GM13976 (cell line): ENCODE measurements at regions not wholly inside any gene's neighbourhood (a gene's known extent, or its start where the extent isn't known, plus 50 kb on each side); places are given as distances from the start of the nearest gene placed in this dataset.

Experiments
- DNase-seq: peaks from one replicate; pipeline ENCODE4 v3.0.0; 2012; ENCODE audit warnings: low spot score
- in situ Hi-C: fragments of 300-500 bp; cut with MboI; formaldehyde crosslinking; loops from one replicate; pipeline ENCODE4 v1.12.0; 2022; ENCODE audit warnings: low sequenced_read_pairs, mixed read lengths, inconsistent platforms; ENCODE audit not compliant: unreplicated experiment
- TF ChIP-seq, protein P1 (sequence below): IDR thresholded peaks from 2 replicates; pipeline ENCODE4 v1.5.1; 2012; ENCODE audit warnings: borderline replicate concordance, mild to moderate bottlenecking; ENCODE audit not compliant: insufficient read depth; ENCODE audit errors: extremely low read depth, missing control alignments, control extremely low read depth

DNA sequence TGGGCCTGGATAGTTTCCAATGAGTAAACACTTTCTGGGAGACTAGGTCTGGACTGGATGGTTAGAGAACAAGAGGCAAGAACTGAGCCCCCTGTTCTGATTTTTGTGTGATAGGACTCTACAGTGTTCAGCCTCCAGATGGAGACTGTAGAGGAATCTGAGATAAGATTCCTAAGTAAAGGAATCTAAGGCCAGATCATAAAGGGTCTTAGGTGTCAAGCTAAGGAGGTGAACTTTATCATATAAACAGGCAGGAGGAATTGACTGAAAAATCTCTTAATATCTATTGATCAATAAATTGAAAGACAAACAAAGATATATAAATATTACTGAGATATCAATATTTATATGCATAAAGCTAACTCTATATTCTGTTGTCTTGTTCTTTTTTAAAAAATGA, 449.1 kb upstream of the DAB1 start:
- in situ Hi-C loops: no loop called here
- no peak for DNase-seq
- TF ChIP-seq, protein P1, sequence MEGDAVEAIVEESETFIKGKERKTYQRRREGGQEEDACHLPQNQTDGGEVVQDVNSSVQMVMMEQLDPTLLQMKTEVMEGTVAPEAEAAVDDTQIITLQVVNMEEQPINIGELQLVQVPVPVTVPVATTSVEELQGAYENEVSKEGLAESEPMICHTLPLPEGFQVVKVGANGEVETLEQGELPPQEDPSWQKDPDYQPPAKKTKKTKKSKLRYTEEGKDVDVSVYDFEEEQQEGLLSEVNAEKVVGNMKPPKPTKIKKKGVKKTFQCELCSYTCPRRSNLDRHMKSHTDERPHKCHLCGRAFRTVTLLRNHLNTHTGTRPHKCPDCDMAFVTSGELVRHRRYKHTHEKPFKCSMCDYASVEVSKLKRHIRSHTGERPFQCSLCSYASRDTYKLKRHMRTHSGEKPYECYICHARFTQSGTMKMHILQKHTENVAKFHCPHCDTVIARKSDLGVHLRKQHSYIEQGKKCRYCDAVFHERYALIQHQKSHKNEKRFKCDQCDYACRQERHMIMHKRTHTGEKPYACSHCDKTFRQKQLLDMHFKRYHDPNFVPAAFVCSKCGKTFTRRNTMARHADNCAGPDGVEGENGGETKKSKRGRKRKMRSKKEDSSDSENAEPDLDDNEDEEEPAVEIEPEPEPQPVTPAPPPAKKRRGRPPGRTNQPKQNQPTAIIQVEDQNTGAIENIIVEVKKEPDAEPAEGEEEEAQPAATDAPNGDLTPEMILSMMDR: no peak

DNA sequence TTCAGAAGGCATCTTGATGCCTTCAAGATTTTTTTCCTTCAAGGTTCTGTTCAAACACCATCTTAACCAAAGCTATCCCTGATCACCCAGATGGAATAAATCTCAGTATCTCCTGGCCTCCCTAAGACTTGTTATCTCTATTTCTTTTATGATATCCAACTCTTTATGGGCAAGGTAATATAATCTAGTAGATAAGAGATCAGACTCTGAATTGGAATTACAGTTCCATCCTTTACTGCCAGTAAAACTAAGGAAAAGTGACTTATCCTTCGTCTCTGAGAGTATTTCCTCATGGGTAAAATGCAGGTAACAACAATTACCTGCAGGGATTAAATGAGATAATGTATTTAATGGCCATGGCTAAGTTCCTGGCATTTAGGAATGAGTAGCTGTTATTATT, 445.0 kb upstream of the DAB1 start:
- DNase-seq: no peak
- TF ChIP-seq, protein P1: no peak
- in situ Hi-C loops: no loop called here

DNA sequence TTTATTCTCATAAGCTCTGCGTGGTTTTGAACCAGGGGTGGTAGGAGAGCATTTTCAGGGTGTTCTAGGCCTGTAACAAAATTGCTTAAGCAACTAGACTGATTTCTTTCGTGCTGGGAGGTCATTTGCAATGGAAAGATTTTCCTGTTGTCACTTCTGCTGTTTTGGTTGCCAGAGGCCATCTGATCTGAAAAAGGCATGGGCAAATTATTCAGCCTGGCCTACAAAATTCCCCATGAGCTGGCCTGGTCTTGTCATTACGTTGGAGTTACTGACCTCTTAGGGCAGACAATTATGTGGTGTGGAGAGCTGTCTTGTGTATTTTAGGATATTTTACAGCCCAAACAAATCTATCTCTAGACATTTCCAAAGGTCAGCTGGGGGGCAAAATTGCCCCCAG, 444.4 kb upstream of the DAB1 start:
- no peak for DNase-seq
- in situ Hi-C loops: no loop called here

DNA sequence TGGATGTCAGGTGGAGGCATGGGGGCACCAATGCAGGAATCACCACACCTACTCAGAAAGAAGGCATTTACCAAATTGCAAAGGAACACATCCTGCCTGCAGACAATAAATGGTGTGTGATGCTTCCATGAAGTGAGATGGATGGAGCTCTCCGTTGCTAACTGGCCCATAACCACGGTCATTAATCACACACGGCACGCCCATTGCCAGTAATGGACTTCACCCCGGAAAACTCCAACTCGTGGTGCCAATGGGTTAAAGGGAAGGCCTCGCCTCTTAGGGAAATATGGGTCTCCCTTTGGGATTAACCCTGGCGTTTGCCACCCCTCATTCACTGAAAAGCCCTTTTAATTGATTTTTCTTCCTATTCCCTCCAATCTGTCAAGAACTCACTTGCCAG, 443.1 kb upstream of the DAB1 start:
- in situ Hi-C loops: no loop called here
- TF ChIP-seq, protein P1: no peak
- no peak for DNase-seq

More for the DNA sequence above, 444.4 kb upstream of the DAB1 start:
- TF ChIP-seq, protein P1: no peak

DNA sequence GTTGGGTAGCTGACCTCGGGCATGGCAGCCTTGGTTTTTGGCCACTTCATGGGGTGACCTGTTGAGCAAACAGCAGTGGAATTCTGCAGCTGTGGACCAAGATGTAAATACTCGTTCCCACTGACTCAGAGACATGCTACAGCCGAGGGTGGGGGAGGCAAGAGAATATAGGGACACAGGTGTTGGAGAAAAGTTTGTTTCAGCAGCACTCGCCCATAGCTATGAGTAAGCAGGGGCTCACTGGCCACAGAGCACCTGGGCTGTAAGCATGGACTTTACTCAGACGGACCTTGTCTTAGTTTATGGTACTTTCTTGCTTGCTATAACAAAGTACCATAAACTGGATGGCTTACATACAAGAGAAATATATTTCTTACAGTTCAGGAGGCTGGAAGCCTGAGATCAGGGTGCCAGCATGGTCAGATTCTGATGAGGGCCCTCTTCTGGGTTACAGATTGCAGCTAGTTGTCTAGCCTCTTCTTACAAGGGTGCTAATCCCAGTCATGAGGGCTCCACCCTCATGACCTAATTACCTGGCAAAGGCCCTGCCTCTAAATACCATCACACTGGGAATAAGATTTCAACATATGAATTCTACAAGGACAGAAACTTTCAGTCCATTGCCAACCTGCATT, 437.2 kb upstream of the DAB1 start:
- in situ Hi-C loops: no loop called here
- TF ChIP-seq, protein P1: no peak
- no peak for DNase-seq

DNA sequence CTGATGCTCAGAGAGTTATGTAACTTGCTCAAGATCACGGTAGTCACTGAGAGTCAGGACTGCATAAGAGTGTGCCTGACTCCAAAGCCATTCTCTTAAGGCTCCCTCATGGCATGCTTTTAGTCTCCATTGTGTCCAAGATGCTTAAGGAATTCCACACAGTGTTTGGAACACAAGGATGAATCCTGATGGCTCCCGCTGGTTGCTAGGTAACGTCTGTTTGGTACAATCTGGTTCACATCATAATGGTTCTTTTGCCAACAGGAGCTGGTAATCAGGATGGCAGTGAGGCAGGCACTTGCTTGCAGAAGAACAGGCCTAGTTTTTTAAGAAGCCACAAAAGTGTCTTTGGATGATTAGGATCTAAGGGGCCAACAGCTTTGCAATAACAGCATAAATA, 436.5 kb upstream of the DAB1 start:
- TF ChIP-seq, protein P1: no peak
- in situ Hi-C loops: no loop called here
- no peak for DNase-seq
